Panc1 (cell line): ENCODE measurements at regions not wholly inside any gene's neighbourhood (a gene's known extent, or its start where the extent isn't known, plus 50 kb on each side); places are given as distances from the start of the nearest gene placed in this dataset.

Source experiments
- ATAC-seq: fragments of 200-7000 bp; cut with Tn5 transposase; 2 replicates; pipeline ENCODE4 v1.9.1; 2020; ENCODE audit warnings: mild to moderate bottlenecking, moderate library complexity
- BruUV-seq: library from RNA; stranded (reverse); fragments of 400-500 nt; replicated peaks from 2 replicates; lab custom pipeline; 2021; lab: Mats Ljungman, UMichigan
- CTCF ChIA-PET: fragments of 300-600 bp; sonication (Branson Sonifier 250); formaldehyde crosslinking; loops from one replicate; lab custom pipeline; 2022; ENCODE audit warnings: antibody characterized with exemption; lab: Charles Lee
- POLR2A ChIA-PET: fragments of 300-600 bp; sonication (Branson Sonifier 250); formaldehyde crosslinking; loops from one replicate; lab custom pipeline; 2022; ENCODE audit warnings: antibody characterized with exemption; lab: Charles Lee
- DNase-seq: peaks from one replicate; pipeline ENCODE4 v3.0.0-alpha.2; 2010; ENCODE audit warnings: low read depth, low spot score
- H3K27ac ChIP-seq: 2 replicates; pipeline ENCODE4 v1.5.1; 2011; ENCODE audit warnings: mild to moderate bottlenecking, low read length, inconsistent platforms
- H3K27me3 ChIP-seq: fragments of 200-500 bp; sonication (Bioruptor generic); 2 replicates; pipeline ENCODE4 v1.6.0; 2014; ENCODE audit warnings: low read length, inconsistent platforms; ENCODE audit not compliant: control insufficient read depth, insufficient read depth
- H3K36me3 ChIP-seq: fragments of 200-500 bp; sonication (Bioruptor generic); 2 replicates; pipeline ENCODE4 v1.5.1; 2014; ENCODE audit warnings: inconsistent platforms, mild to moderate bottlenecking, low read length, moderate library complexity; ENCODE audit not compliant: control insufficient read depth, insufficient read depth
- H3K4me1 ChIP-seq: 2 replicates; pipeline ENCODE4 v1.5.1; 2011; ENCODE audit warnings: inconsistent platforms, mild to moderate bottlenecking, low read length, moderate library complexity; ENCODE audit not compliant: control insufficient read depth, insufficient read depth
- H3K4me3 ChIP-seq, 2 experiments: 2 replicates each; pipeline ENCODE4 v1.5.1; 2011 to 2012; ENCODE audit warnings: low read depth in 2 of 2, low read length in 2 of 2, mild to moderate bottlenecking in 2 of 2, inconsistent platforms in 1 of 2, moderate library complexity in 1 of 2
- H3K9me3 ChIP-seq: fragments of 200-500 bp; sonication (Bioruptor generic); 2 replicates; pipeline ENCODE4 v1.5.1; 2014; ENCODE audit warnings: low read depth, mild to moderate bottlenecking, inconsistent platforms, low read length, moderate library complexity; ENCODE audit not compliant: control insufficient read depth, insufficient read depth
- POLR2AphosphoS5 ChIP-seq: IDR thresholded peaks from 2 replicates; pipeline ENCODE4 v1.6.1; 2012; ENCODE audit warnings: mild to moderate bottlenecking, low read depth, low read length, moderate library complexity
- SIN3A ChIP-seq: IDR thresholded peaks from 2 replicates; pipeline ENCODE4 v1.6.1; 2012; ENCODE audit warnings: low read depth, mild to moderate bottlenecking, low read length, moderate library complexity, borderline replicate concordance; ENCODE audit not compliant: insufficient read depth
- TCF7L2 ChIP-seq: IDR thresholded peaks from 2 replicates; pipeline ENCODE4 v1.6.1; 2011; ENCODE audit warnings: mild to moderate bottlenecking, low read depth, low read length, inconsistent platforms
- in situ Hi-C: cut with HindIII; loops from 2 replicates; pipeline ENCODE4 v1.10.0; 2016; ENCODE audit warnings: low sequenced_read_pairs, low pct_unique_long_range_greater_than_20kb
- intact Hi-C: fragments of 100-400 bp; cut with micrococcal nuclease; formaldehyde crosslinking; loops from one replicate; pipeline ENCODE4 v1.10.0; 2022; ENCODE audit not compliant: unreplicated experiment
- TF ChIP-seq, protein P1 (sequence below): fragments of 450-650 bp; IDR thresholded peaks from 2 replicates; pipeline ENCODE4 v1.5.1; 2017; ENCODE audit warnings: mild to moderate bottlenecking
- TF ChIP-seq, protein P2 (sequence below), 2 experiments: IDR thresholded peaks; 2 replicates each; pipeline ENCODE4 v1.6.1; 2011 to 2012; ENCODE audit warnings: low read depth in 2 of 2, control low read depth in 1 of 2, low read length in 1 of 2, mild to moderate bottlenecking in 1 of 2, moderate library complexity in 1 of 2; ENCODE audit not compliant: insufficient read depth in 1 of 2

GRCh38 chr2:4265936-4266335, 562.6 kb downstream of the DCDC2C start:
- Histone ChIP-seq H3K27ac (no peak overlapping the region), H3K27me3 (no peaks in the 10 kb centered on the region), H3K4me1 (no peaks in the 10 kb centered on the region), H3K4me3 (no peak overlapping the region), H3K9me3 (no peaks in the 10 kb centered on the region), H3K36me3 (no peaks in the 10 kb centered on the region)
- intact Hi-C loops, result no loop called here
- BruUV-seq, result no TSS peak
- in situ Hi-C loops, result no loop called here
- CTCF ChIA-PET, result no interaction called here
- no peak for DNase-seq
- POLR2A ChIA-PET, result no interaction called here
- ATAC-seq, result no peak
- TF ChIP-seq SIN3A (no peak), TCF7L2 (no peak), POLR2AphosphoS5 (no peak)
- TF ChIP-seq, protein P1, sequence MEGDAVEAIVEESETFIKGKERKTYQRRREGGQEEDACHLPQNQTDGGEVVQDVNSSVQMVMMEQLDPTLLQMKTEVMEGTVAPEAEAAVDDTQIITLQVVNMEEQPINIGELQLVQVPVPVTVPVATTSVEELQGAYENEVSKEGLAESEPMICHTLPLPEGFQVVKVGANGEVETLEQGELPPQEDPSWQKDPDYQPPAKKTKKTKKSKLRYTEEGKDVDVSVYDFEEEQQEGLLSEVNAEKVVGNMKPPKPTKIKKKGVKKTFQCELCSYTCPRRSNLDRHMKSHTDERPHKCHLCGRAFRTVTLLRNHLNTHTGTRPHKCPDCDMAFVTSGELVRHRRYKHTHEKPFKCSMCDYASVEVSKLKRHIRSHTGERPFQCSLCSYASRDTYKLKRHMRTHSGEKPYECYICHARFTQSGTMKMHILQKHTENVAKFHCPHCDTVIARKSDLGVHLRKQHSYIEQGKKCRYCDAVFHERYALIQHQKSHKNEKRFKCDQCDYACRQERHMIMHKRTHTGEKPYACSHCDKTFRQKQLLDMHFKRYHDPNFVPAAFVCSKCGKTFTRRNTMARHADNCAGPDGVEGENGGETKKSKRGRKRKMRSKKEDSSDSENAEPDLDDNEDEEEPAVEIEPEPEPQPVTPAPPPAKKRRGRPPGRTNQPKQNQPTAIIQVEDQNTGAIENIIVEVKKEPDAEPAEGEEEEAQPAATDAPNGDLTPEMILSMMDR, result no peak
- TF ChIP-seq, protein P2, sequence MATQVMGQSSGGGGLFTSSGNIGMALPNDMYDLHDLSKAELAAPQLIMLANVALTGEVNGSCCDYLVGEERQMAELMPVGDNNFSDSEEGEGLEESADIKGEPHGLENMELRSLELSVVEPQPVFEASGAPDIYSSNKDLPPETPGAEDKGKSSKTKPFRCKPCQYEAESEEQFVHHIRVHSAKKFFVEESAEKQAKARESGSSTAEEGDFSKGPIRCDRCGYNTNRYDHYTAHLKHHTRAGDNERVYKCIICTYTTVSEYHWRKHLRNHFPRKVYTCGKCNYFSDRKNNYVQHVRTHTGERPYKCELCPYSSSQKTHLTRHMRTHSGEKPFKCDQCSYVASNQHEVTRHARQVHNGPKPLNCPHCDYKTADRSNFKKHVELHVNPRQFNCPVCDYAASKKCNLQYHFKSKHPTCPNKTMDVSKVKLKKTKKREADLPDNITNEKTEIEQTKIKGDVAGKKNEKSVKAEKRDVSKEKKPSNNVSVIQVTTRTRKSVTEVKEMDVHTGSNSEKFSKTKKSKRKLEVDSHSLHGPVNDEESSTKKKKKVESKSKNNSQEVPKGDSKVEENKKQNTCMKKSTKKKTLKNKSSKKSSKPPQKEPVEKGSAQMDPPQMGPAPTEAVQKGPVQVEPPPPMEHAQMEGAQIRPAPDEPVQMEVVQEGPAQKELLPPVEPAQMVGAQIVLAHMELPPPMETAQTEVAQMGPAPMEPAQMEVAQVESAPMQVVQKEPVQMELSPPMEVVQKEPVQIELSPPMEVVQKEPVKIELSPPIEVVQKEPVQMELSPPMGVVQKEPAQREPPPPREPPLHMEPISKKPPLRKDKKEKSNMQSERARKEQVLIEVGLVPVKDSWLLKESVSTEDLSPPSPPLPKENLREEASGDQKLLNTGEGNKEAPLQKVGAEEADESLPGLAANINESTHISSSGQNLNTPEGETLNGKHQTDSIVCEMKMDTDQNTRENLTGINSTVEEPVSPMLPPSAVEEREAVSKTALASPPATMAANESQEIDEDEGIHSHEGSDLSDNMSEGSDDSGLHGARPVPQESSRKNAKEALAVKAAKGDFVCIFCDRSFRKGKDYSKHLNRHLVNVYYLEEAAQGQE (IDR thresholded peaks at IDR 0.05; ENCODE audit: insufficient read depth in 1 of 2, low read depth in 2 of 2, low read length in 1 of 2), result no peak

DNA sequence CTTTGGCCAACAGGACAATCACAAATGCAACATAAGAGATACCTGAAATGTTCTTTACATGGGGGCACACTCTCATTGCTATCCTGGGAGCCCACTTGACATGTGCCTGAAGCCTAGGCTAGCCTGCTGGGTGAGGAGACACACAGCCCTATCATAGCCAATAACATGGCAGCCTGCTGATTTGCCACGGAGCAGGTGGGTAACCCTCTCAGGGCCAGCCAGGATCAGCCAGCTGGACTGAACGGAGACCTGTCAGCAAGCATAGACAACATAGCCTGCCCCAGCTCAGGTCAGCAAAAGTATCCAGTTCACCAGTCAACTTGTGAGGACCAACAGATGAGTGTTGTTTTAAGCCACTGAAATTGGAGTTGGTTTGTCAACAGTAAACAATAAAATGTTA, 566.5 kb downstream of the DCDC2C start:
- no peak for DNase-seq
- no peaks in the 10 kb centered on the region for H3K36me3 ChIP-seq
- intact Hi-C loops, result no loop called here
- ATAC-seq, result no peak
- CTCF ChIA-PET, result no interaction called here
- no peak overlapping the region for H3K4me3 ChIP-seq
- no peaks in the 10 kb centered on the region for H3K27me3 ChIP-seq
- H3K4me1 ChIP-seq, result no peaks in the 10 kb centered on the region
- in situ Hi-C loops, result no loop called here
- POLR2A ChIA-PET, result no interaction called here
- no TSS peak for BruUV-seq
- H3K27ac ChIP-seq, result no peak overlapping the region
- H3K9me3 ChIP-seq, result no peaks in the 10 kb centered on the region
- TF ChIP-seq, protein P2 (IDR thresholded peaks at IDR 0.05; ENCODE audit: insufficient read depth in 1 of 2, low read depth in 2 of 2, low read length in 1 of 2), result no peak
- TF ChIP-seq, protein P1, result no peak
- TF ChIP-seq SIN3A (no peak), TCF7L2 (no peak), POLR2AphosphoS5 (no peak)
